ENCODE measurements at regions not wholly inside any gene's neighbourhood (a gene's known extent, or its start where the extent isn't known, plus 50 kb on each side); places are given as distances from the start of the nearest gene placed in this dataset.

- Histone ChIP-seq H3K4ac (ENCODE audit: low read depth, low read length) (no peak overlapping the region), H4K91ac (ENCODE audit: insufficient read depth, low read depth, low read length) (no peak overlapping the region), H3K9me3 (ENCODE audit: control insufficient read depth, insufficient read depth, low read length) (peaks cover 3% of the 10 kb centered on the region), H3K23ac (ENCODE audit: low read depth, low read length) (no peak overlapping the region), H3K9ac (ENCODE audit: low read depth, low read length) (no peak overlapping the region), H4K8ac (ENCODE audit: low read depth in 2 of 2, low read length in 2 of 2) (no peak overlapping the region), H2AFZ (replicated peaks; ENCODE audit: low read length, poor library complexity) (no peak overlapping the region), H3K79me1 (ENCODE audit: low read depth in 1 of 2, low read length in 2 of 2) (no peaks in the 10 kb centered on the region), H2AK9ac (replicated peaks; ENCODE audit: low read depth, low read length, poor library complexity) (no peak overlapping the region), H3K56ac (ENCODE audit: extremely low read depth, insufficient read depth, low read length) (no peak overlapping the region), H2BK5ac (ENCODE audit: low read depth, low read length, poor library complexity, severe bottlenecking) (no peak overlapping the region), H3K27ac (ENCODE audit: insufficient read depth, low read length) (no peak overlapping the region), H4K5ac (ENCODE audit: low read depth, low read length) (no peak overlapping the region), H3K14ac (replicated peaks; ENCODE audit: low read depth, low read length) (no peak overlapping the region), H3K4me1 (ENCODE audit: control insufficient read depth, insufficient read depth, low read length) (no peaks in the 10 kb centered on the region), H3K27me3 (ENCODE audit: control insufficient read depth, insufficient read depth, low read length) (no peaks in the 10 kb centered on the region), H2BK20ac (ENCODE audit: low read depth, low read length) (no peak overlapping the region), H3K36me3 (ENCODE audit: control insufficient read depth, insufficient read depth, low read length) (no peaks in the 10 kb centered on the region), H3K9me1 (ENCODE audit: insufficient read depth, low read length) (no peaks in the 10 kb centered on the region), H3K4me3 (ENCODE audit: insufficient read depth, low read depth, low read length) (no peak overlapping the region), H4K20me1 (ENCODE audit: insufficient read depth, low read length) (no peaks in the 10 kb centered on the region), H2BK15ac (ENCODE audit: low read depth, low read length) (no peak overlapping the region), H2AK5ac (ENCODE audit: low read depth, low read length) (no peak overlapping the region), H3K18ac (ENCODE audit: low read depth, low read length) (no peak overlapping the region), H2BK120ac (ENCODE audit: low read depth, low read length) (no peak overlapping the region), H3K4me2 (ENCODE audit: low read depth, low read length) (no peak overlapping the region)
- DNase-seq (no peak), ATAC-seq (ENCODE audit: low read depth) (no peak)
- WGBS, 2 experiments (ENCODE audit: extremely low coverage in 2 of 2, insufficient read length in 1 of 2) = no CpG with 5 or more reads among the region's 3 CpGs
- CTCF ChIA-PET = no interaction called here
- no TSS peak for BruUV-seq (replicated peaks)
- TF ChIP-seq CHD1 (IDR thresholded peaks at IDR 0.05; ENCODE audit: low read depth, low read length) (no peak), FOS (IDR thresholded peaks at IDR 0.05; ENCODE audit: low read depth, low read length) (no peak), POLR2A (IDR thresholded peaks at IDR 0.05; ENCODE audit: low read depth, low read length) (no peak), RCOR1 (IDR thresholded peaks at IDR 0.05; ENCODE audit: insufficient replicate concordance, low read length) (no peak), RFX5 (IDR thresholded peaks at IDR 0.05; ENCODE audit: low read depth, low read length) (no peak), MAFK (IDR thresholded peaks at IDR 0.05; ENCODE audit: low read depth, low read length) (no peak), BHLHE40 (IDR thresholded peaks at IDR 0.05; ENCODE audit: low read depth, low read length) (no peak), NFE2L2 (IDR thresholded peaks at IDR 0.05; ENCODE audit: low read depth, low read length) (no peak), SMC3 (IDR thresholded peaks at IDR 0.05; ENCODE audit: low read depth, low read length) (no peak), CEBPB (IDR thresholded peaks at IDR 0.05; ENCODE audit: low read depth, low read length) (no peak), MXI1 (IDR thresholded peaks at IDR 0.05; ENCODE audit: borderline replicate concordance, low read depth, low read length) (no peak), RAD21 (IDR thresholded peaks at IDR 0.05; ENCODE audit: low read length) (no peak), USF2 (IDR thresholded peaks at IDR 0.05; ENCODE audit: low read depth, low read length) (no peak), MAZ (IDR thresholded peaks at IDR 0.05; ENCODE audit: borderline replicate concordance, low read depth, low read length) (no peak)
- TF ChIP-seq, protein P1, sequence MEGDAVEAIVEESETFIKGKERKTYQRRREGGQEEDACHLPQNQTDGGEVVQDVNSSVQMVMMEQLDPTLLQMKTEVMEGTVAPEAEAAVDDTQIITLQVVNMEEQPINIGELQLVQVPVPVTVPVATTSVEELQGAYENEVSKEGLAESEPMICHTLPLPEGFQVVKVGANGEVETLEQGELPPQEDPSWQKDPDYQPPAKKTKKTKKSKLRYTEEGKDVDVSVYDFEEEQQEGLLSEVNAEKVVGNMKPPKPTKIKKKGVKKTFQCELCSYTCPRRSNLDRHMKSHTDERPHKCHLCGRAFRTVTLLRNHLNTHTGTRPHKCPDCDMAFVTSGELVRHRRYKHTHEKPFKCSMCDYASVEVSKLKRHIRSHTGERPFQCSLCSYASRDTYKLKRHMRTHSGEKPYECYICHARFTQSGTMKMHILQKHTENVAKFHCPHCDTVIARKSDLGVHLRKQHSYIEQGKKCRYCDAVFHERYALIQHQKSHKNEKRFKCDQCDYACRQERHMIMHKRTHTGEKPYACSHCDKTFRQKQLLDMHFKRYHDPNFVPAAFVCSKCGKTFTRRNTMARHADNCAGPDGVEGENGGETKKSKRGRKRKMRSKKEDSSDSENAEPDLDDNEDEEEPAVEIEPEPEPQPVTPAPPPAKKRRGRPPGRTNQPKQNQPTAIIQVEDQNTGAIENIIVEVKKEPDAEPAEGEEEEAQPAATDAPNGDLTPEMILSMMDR (conservative IDR thresholded peaks at IDR 0.05; ENCODE audit: low read depth, low read length) = no peak
- TF ChIP-seq, protein P2, sequence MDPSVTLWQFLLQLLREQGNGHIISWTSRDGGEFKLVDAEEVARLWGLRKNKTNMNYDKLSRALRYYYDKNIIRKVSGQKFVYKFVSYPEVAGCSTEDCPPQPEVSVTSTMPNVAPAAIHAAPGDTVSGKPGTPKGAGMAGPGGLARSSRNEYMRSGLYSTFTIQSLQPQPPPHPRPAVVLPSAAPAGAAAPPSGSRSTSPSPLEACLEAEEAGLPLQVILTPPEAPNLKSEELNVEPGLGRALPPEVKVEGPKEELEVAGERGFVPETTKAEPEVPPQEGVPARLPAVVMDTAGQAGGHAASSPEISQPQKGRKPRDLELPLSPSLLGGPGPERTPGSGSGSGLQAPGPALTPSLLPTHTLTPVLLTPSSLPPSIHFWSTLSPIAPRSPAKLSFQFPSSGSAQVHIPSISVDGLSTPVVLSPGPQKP (IDR thresholded peaks at IDR 0.05; ENCODE audit: borderline replicate concordance, low read depth, low read length) = no peak
- in situ Hi-C loops (cut with MboI; ENCODE audit: low sequenced_read_pairs) (no loop called here), dilution Hi-C loops (cut with HindIII; ENCODE audit: low sequenced_read_pairs, unreplicated experiment) (no loop called here), intact Hi-C loops (cut with micrococcal nuclease) (no loop called here)
- POLR2A ChIA-PET (ENCODE audit: unreplicated experiment) = no interaction called here
These were observed 161.0 kb upstream of the TRIM24 start for GRCh38 chr7:138299066-138299465.

All from IMR-90 (cell line).